ENCODE measurements at regions not wholly inside any gene's neighbourhood (a gene's known extent, or its start where the extent isn't known, plus 50 kb on each side); places are given as distances from the start of the nearest gene placed in this dataset.
A peak's percentile ranks its signal among the peaks of the same experiment; 100 is the strongest.

DNA sequence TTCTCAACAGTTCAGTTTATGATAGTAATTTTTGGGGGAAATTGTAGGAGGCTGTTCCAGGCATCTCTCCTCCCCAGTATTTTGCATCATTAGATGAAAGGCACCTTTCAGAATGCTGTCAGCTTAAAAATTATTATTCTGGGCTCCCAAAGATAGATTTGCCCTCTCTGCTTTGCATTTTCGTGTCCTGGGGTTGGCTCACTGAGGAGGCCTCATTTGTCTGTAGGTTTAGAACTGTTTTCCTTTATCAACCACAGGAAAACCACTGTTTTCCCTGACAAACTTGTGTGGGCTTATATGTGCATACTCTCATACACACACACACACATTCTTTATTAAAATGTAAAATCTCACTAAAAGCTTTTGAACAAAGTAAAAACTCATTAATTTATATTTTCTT, 197.2 kb upstream of the VCX3A start:
- Histone ChIP-seq H3K36me3 (ENCODE audit: control insufficient read depth, insufficient read depth, low read length) (no peaks in the 10 kb centered on the region), H3K9me3 (no peaks in the 10 kb centered on the region), H3K4me3 (ENCODE audit: low read depth, low read length) (no peak overlapping the region), H3K4me1 (peaks cover 6% of the 10 kb centered on the region; the same call in 1 of the 2 replicates), H3K27me3 (replicated peaks; ENCODE audit: control insufficient read depth, insufficient read depth, low read length) (no peaks in the 10 kb centered on the region)
- no peak for DNase-seq
- no peaks in the 10 kb centered on the region for H3K27me3 Mint-ChIP-seq (ENCODE audit: insufficient read depth, unreplicated experiment)
- no TSS peak for BruUV-seq (replicated peaks)
- TF ChIP-seq, protein P1, sequence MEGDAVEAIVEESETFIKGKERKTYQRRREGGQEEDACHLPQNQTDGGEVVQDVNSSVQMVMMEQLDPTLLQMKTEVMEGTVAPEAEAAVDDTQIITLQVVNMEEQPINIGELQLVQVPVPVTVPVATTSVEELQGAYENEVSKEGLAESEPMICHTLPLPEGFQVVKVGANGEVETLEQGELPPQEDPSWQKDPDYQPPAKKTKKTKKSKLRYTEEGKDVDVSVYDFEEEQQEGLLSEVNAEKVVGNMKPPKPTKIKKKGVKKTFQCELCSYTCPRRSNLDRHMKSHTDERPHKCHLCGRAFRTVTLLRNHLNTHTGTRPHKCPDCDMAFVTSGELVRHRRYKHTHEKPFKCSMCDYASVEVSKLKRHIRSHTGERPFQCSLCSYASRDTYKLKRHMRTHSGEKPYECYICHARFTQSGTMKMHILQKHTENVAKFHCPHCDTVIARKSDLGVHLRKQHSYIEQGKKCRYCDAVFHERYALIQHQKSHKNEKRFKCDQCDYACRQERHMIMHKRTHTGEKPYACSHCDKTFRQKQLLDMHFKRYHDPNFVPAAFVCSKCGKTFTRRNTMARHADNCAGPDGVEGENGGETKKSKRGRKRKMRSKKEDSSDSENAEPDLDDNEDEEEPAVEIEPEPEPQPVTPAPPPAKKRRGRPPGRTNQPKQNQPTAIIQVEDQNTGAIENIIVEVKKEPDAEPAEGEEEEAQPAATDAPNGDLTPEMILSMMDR (IDR thresholded peaks at IDR 0.05; ENCODE audit: insufficient read depth in 1 of 2, low read depth in 1 of 2, low read length in 1 of 2, severe bottlenecking in 1 of 2, unreplicated experiment in 1 of 2), result no peak
- no peaks in the 10 kb centered on the region for H3K36me3 Mint-ChIP-seq (ENCODE audit: insufficient read depth, unreplicated experiment)
- ChIA-PET CTCF (no interaction called here), POLR2A (no interaction called here)
- H3K4me1 Mint-ChIP-seq (ENCODE audit: low read depth, unreplicated experiment), result peaks cover 7% of the 10 kb centered on the region
- peaks cover 10% of the 10 kb centered on the region for H3K9me3 Mint-ChIP-seq (ENCODE audit: unreplicated experiment)
- H3K4me3 Mint-ChIP-seq (ENCODE audit: unreplicated experiment), result no peak overlapping the region
- H3K27ac Mint-ChIP-seq (ENCODE audit: unreplicated experiment), result no peak overlapping the region
- intact Hi-C loops (cut with micrococcal nuclease; ENCODE audit: unreplicated experiment), result no loop called here

DNA sequence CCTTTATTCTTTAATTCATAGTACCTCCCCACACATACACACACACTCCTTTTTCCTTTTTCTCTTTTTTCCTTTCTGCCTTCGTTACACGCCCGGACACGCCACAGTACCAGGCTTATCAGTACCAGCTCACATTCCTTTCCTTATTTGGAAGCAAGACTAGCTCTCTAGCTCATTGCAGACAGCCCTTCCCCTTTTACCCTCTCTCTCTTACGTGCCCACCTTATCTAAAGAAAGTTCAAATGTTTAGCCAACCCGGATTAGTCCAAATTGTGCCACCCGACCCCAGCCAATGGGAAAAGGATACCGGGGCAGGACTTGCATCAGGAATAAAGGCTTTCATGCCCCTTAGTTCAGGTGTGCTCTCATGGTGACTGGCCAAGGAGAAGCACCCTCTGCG, 194.7 kb upstream of the VCX3A start:
- peak; percentile 3 to 39 for DNase-seq
- intact Hi-C loops (cut with micrococcal nuclease; ENCODE audit: unreplicated experiment), result no loop called here
- H3K4me3 ChIP-seq (ENCODE audit: low read depth, low read length), result no peak overlapping the region
- Mint-ChIP-seq H3K9me3 (ENCODE audit: unreplicated experiment) (peaks cover 10% of the 10 kb centered on the region), H3K36me3 (ENCODE audit: insufficient read depth, unreplicated experiment) (no peaks in the 10 kb centered on the region), H3K4me3 (ENCODE audit: unreplicated experiment) (no peak overlapping the region), H3K27me3 (ENCODE audit: insufficient read depth, unreplicated experiment) (no peaks in the 10 kb centered on the region), H3K4me1 (ENCODE audit: low read depth, unreplicated experiment) (peaks cover 7% of the 10 kb centered on the region), H3K27ac (ENCODE audit: unreplicated experiment) (peak overlapping the region; percentile 8)
- no peaks in the 10 kb centered on the region for H3K36me3 ChIP-seq (ENCODE audit: control insufficient read depth, insufficient read depth, low read length)
- H3K9me3 ChIP-seq, result no peaks in the 10 kb centered on the region
- TF ChIP-seq, protein P1 (IDR thresholded peaks at IDR 0.05; ENCODE audit: insufficient read depth in 1 of 2, low read depth in 1 of 2, low read length in 1 of 2, severe bottlenecking in 1 of 2, unreplicated experiment in 1 of 2), result no peak
- BruUV-seq (replicated peaks), result no TSS peak
- peaks cover 6% of the 10 kb centered on the region; the same call in 1 of the 2 replicates for H3K4me1 ChIP-seq
- ChIA-PET POLR2A (no interaction called here), CTCF (no interaction called here)
- H3K27me3 ChIP-seq (replicated peaks; ENCODE audit: control insufficient read depth, insufficient read depth, low read length), result no peaks in the 10 kb centered on the region

DNA sequence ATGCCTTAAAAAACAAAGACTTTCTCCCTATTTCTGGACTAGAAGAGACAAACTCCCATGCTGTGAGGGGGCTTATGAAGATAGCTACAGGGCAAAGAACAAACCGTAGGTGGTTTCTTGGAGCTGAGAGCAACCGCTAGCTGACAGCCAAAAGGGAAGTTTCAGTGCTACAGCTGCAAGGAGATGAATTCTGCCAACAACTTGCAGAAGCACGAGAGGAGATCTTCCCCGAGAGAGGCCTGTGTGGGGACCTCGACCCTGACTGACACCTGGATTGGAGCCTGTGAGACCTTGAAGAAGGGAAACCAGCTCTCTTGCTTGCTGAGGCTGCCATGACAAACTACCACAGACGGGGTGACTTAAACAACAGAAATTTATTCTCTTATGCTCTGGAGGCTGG, 183.8 kb upstream of the VCX3A start:
- H3K27me3 Mint-ChIP-seq (ENCODE audit: insufficient read depth, unreplicated experiment), result no peaks in the 10 kb centered on the region
- Histone ChIP-seq H3K36me3 (ENCODE audit: control insufficient read depth, insufficient read depth, low read length) (no peaks in the 10 kb centered on the region), H3K4me3 (ENCODE audit: low read depth, low read length) (no peak overlapping the region), H3K9me3 (no peaks in the 10 kb centered on the region), H3K27me3 (replicated peaks; ENCODE audit: control insufficient read depth, insufficient read depth, low read length) (no peaks in the 10 kb centered on the region), H3K4me1 (no peaks in the 10 kb centered on the region)
- no peak for DNase-seq
- BruUV-seq (replicated peaks), result no TSS peak
- no peak overlapping the region for H3K27ac Mint-ChIP-seq (ENCODE audit: unreplicated experiment)
- no peaks in the 10 kb centered on the region for H3K4me1 Mint-ChIP-seq (ENCODE audit: low read depth, unreplicated experiment)
- H3K9me3 Mint-ChIP-seq (ENCODE audit: unreplicated experiment), result no peaks in the 10 kb centered on the region
- H3K36me3 Mint-ChIP-seq (ENCODE audit: insufficient read depth, unreplicated experiment), result no peaks in the 10 kb centered on the region
- intact Hi-C loops (cut with micrococcal nuclease; ENCODE audit: unreplicated experiment), result no loop called here
- no peak overlapping the region for H3K4me3 Mint-ChIP-seq (ENCODE audit: unreplicated experiment)
- TF ChIP-seq, protein P1 (IDR thresholded peaks at IDR 0.05; ENCODE audit: insufficient read depth in 1 of 2, low read depth in 1 of 2, low read length in 1 of 2, severe bottlenecking in 1 of 2, unreplicated experiment in 1 of 2), result no peak
- CTCF ChIA-PET, result no interaction called here
- POLR2A ChIA-PET, result no interaction called here

All from Caco-2 (cell line).